Lung (tissue), 11 donors: ENCODE measurements at regions not wholly inside any gene's neighbourhood (a gene's known extent, or its start where the extent isn't known, plus 50 kb on each side); places are given as distances from the start of the nearest gene placed in this dataset.

ENCODE experiments used
- ATAC-seq: fragments of 200-7000 bp; cut with Tn5 transposase; one replicate; pipeline ENCODE4 v1.9.1; 2020; ENCODE audit warnings: moderate number of reproducible peaks; ENCODE audit not compliant: insufficient read depth, low FRiP score
- DNase-seq, 3 donors: peaks; one replicate each; pipeline ENCODE4 v3.0.0-alpha.2; 2013 to 2017
- H3K27ac ChIP-seq, 2 donors: one replicate each; pipeline ENCODE4 v1.5.1; 2013; ENCODE audit warnings: mild to moderate bottlenecking in 2 of 2, moderate library complexity in 2 of 2, control low read depth in 1 of 2, inconsistent platforms in 1 of 2, low read depth in 1 of 2, low read length in 1 of 2
- H3K27me3 ChIP-seq, 3 donors: one replicate each; pipeline ENCODE4 v1.5.1; 2013; ENCODE audit warnings: low read length in 2 of 3; ENCODE audit not compliant: control insufficient read depth in 3 of 3, insufficient read depth in 3 of 3
- H3K36me3 ChIP-seq, 4 donors: one replicate each; pipeline ENCODE4 v1.5.1; 2013; ENCODE audit warnings: low read length in 4 of 4, mild to moderate bottlenecking in 1 of 4, moderate library complexity in 1 of 4; ENCODE audit not compliant: control insufficient read depth in 4 of 4, insufficient read depth in 4 of 4
- H3K4me1 ChIP-seq, 5 donors: one replicate each; pipeline ENCODE4 v1.5.1; 2013; ENCODE audit warnings: low read length in 5 of 5, mild to moderate bottlenecking in 2 of 5, moderate library complexity in 1 of 5; ENCODE audit not compliant: control insufficient read depth in 5 of 5, insufficient read depth in 5 of 5
- H3K4me3 ChIP-seq: one replicate; pipeline ENCODE4 v1.5.1; 2013; ENCODE audit warnings: mild to moderate bottlenecking, control low read depth, moderate library complexity
- H3K9ac ChIP-seq, 2 donors: one replicate each; pipeline ENCODE4 v1.5.1; 2013; ENCODE audit warnings: low read length in 2 of 2, control low read depth in 1 of 2; ENCODE audit not compliant: insufficient read depth in 1 of 2
- H3K9me3 ChIP-seq, 4 donors: one replicate each; pipeline ENCODE4 v1.5.1; 2013; ENCODE audit warnings: low read length in 3 of 4, mild to moderate bottlenecking in 1 of 4, moderate library complexity in 1 of 4; ENCODE audit not compliant: control insufficient read depth in 4 of 4, insufficient read depth in 3 of 4
- WGBS, 2 donors: extraction: QIAGEN DNeasy Blood & Tissue Kit; methylation state at CpG; one replicate each; pipeline ENCODE4 v1.1.7; 2013; 5-methylcytosine and 5-hydroxymethylcytosine counted together
- TF ChIP-seq, protein P1 (sequence below): IDR thresholded peaks from 2 replicates; pipeline ENCODE4 v1.5.1; 2012; ENCODE audit warnings: mild to moderate bottlenecking; ENCODE audit errors: control extremely low read depth, extremely low read depth
- donor health status: control.
- donor health status: control.
- donor health status: Bipolar disorder and iron deficiency.
- donor health status: healthy.
- donor health status: DM: yes; HTN: yes; CAD: no.

- DNase-seq = no peak
- Histone ChIP-seq H3K27ac (no peak overlapping the region), H3K9me3 (no peaks in the 10 kb centered on the region), H3K9ac (no peak overlapping the region), H3K27me3 (no peaks in the 10 kb centered on the region), H3K36me3 (no peaks in the 10 kb centered on the region), H3K4me3 (no peak overlapping the region), H3K4me1 (no peaks in the 10 kb centered on the region)
- ATAC-seq = no peak
- TF ChIP-seq, protein P1, sequence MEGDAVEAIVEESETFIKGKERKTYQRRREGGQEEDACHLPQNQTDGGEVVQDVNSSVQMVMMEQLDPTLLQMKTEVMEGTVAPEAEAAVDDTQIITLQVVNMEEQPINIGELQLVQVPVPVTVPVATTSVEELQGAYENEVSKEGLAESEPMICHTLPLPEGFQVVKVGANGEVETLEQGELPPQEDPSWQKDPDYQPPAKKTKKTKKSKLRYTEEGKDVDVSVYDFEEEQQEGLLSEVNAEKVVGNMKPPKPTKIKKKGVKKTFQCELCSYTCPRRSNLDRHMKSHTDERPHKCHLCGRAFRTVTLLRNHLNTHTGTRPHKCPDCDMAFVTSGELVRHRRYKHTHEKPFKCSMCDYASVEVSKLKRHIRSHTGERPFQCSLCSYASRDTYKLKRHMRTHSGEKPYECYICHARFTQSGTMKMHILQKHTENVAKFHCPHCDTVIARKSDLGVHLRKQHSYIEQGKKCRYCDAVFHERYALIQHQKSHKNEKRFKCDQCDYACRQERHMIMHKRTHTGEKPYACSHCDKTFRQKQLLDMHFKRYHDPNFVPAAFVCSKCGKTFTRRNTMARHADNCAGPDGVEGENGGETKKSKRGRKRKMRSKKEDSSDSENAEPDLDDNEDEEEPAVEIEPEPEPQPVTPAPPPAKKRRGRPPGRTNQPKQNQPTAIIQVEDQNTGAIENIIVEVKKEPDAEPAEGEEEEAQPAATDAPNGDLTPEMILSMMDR = no peak
- 96% methylated on average over 1 of the region's 1 CpG for WGBS, 2 donors
Measured at GRCh38 chr11:87401653-87402052, 363.9 kb downstream of the TMEM135 start.

- ATAC-seq (no peak), DNase-seq (no peak)
- no peaks in the 10 kb centered on the region for H3K4me1 ChIP-seq
- no peaks in the 10 kb centered on the region for H3K27me3 ChIP-seq
- no peak overlapping the region for H3K9ac ChIP-seq
- no peak overlapping the region for H3K4me3 ChIP-seq
- TF ChIP-seq, protein P1 = no peak
- no peak overlapping the region for H3K27ac ChIP-seq
- no peaks in the 10 kb centered on the region for H3K36me3 ChIP-seq
- no peaks in the 10 kb centered on the region for H3K9me3 ChIP-seq
Measured at GRCh38 chr11:87399341-87399740, 361.6 kb downstream of the TMEM135 start.

- no peaks in the 10 kb centered on the region for H3K4me1 ChIP-seq
- no peak overlapping the region for H3K27ac ChIP-seq
- H3K36me3 ChIP-seq = no peaks in the 10 kb centered on the region
- TF ChIP-seq, protein P1 = no peak
- no peaks in the 10 kb centered on the region for H3K27me3 ChIP-seq
- WGBS, 2 donors = 63 to 84% methylated on average over 2 of the region's 2 CpGs
- H3K9me3 ChIP-seq = no peaks in the 10 kb centered on the region
- DNase-seq = no peak
- ATAC-seq = no peak
- H3K4me3 ChIP-seq = no peak overlapping the region
- no peak overlapping the region for H3K9ac ChIP-seq
Measured at GRCh38 chr11:87398931-87399330, 361.2 kb downstream of the TMEM135 start.
